ENCODE measurements at regions not wholly inside any gene's neighbourhood (a gene's known extent, or its start where the extent isn't known, plus 50 kb on each side); places are given as distances from the start of the nearest gene placed in this dataset.

- no TSS peak for BruUV-seq (replicated peaks)
- Histone ChIP-seq H2BK120ac (ENCODE audit: low read depth, low read length) (no peak overlapping the region), H3K18ac (ENCODE audit: low read depth, low read length) (no peak overlapping the region), H3K9ac (ENCODE audit: low read depth, low read length) (no peak overlapping the region), H2BK15ac (ENCODE audit: low read depth, low read length) (no peak overlapping the region), H3K4me3 (ENCODE audit: insufficient read depth, low read depth, low read length) (no peak overlapping the region), H4K5ac (ENCODE audit: low read depth, low read length) (no peak overlapping the region), H3K79me1 (ENCODE audit: low read depth in 1 of 2, low read length in 2 of 2) (no peaks in the 10 kb centered on the region), H2BK20ac (ENCODE audit: low read depth, low read length) (no peak overlapping the region), H2AK5ac (ENCODE audit: low read depth, low read length) (no peak overlapping the region), H2AFZ (replicated peaks; ENCODE audit: low read length, poor library complexity) (no peak overlapping the region), H3K9me1 (ENCODE audit: insufficient read depth, low read length) (no peaks in the 10 kb centered on the region), H2AK9ac (replicated peaks; ENCODE audit: low read depth, low read length, poor library complexity) (no peak overlapping the region), H3K9me3 (ENCODE audit: control insufficient read depth, insufficient read depth, low read length) (no peaks in the 10 kb centered on the region), H3K27me3 (ENCODE audit: control insufficient read depth, insufficient read depth, low read length) (no peaks in the 10 kb centered on the region), H3K4me2 (ENCODE audit: low read depth, low read length) (no peak overlapping the region), H3K27ac (ENCODE audit: insufficient read depth, low read length) (no peak overlapping the region), H4K8ac (ENCODE audit: low read depth in 2 of 2, low read length in 2 of 2) (no peak overlapping the region), H3K56ac (ENCODE audit: extremely low read depth, insufficient read depth, low read length) (no peak overlapping the region), H4K91ac (ENCODE audit: insufficient read depth, low read depth, low read length) (no peak overlapping the region), H3K4me1 (ENCODE audit: control insufficient read depth, insufficient read depth, low read length) (no peaks in the 10 kb centered on the region), H3K4ac (ENCODE audit: low read depth, low read length) (no peak overlapping the region), H3K14ac (replicated peaks; ENCODE audit: low read depth, low read length) (no peak overlapping the region), H3K36me3 (ENCODE audit: control insufficient read depth, insufficient read depth, low read length) (no peaks in the 10 kb centered on the region), H3K23ac (ENCODE audit: low read depth, low read length) (no peak overlapping the region), H4K20me1 (ENCODE audit: insufficient read depth, low read length) (no peaks in the 10 kb centered on the region), H2BK5ac (ENCODE audit: low read depth, low read length, poor library complexity, severe bottlenecking) (no peak overlapping the region)
- ChIA-PET CTCF (interaction anchor here (0.7 to 1.3 kb wide), 3 partner anchors 32 to 251 kb away, joined by 3 to 6 read pairs (median 3); no protein-coding TSS in a partner anchor), POLR2A (ENCODE audit: unreplicated experiment) (no interaction called here)
- ATAC-seq (ENCODE audit: low read depth) (peak; percentile 29; the same call in 1 of the 2 replicates), DNase-seq (peak; percentile 38)
- TF ChIP-seq RCOR1 (IDR thresholded peaks at IDR 0.05; ENCODE audit: insufficient replicate concordance, low read length) (no peak), CEBPB (IDR thresholded peaks at IDR 0.05; ENCODE audit: low read depth, low read length) (no peak), CHD1 (IDR thresholded peaks at IDR 0.05; ENCODE audit: low read depth, low read length) (no peak), CTCF (conservative IDR thresholded peaks at IDR 0.05; ENCODE audit: low read depth, low read length) (peak; percentile 54), SMC3 (IDR thresholded peaks at IDR 0.05; ENCODE audit: low read depth, low read length) (peak; percentile 61), RFX5 (IDR thresholded peaks at IDR 0.05; ENCODE audit: low read depth, low read length) (no peak), RAD21 (IDR thresholded peaks at IDR 0.05; ENCODE audit: low read length) (peak; percentile 55), MAZ (IDR thresholded peaks at IDR 0.05; ENCODE audit: borderline replicate concordance, low read depth, low read length) (no peak), FOS (IDR thresholded peaks at IDR 0.05; ENCODE audit: low read depth, low read length) (no peak)
- intact Hi-C loops (cut with micrococcal nuclease) (loop anchor here (1.0 to 2.0 kb wide), 4 partner anchors 251 to 826 kb away; no protein-coding TSS in a partner anchor), in situ Hi-C loops (cut with MboI; ENCODE audit: low sequenced_read_pairs) (loop anchor here (5.0 to 10.0 kb wide), 2 partner anchors 251 to 748 kb away; no protein-coding TSS in a partner anchor), dilution Hi-C loops (cut with HindIII; ENCODE audit: low sequenced_read_pairs, unreplicated experiment) (no loop called here)
- WGBS, 2 experiments (ENCODE audit: extremely low coverage in 2 of 2, insufficient read length in 1 of 2) = no CpG with 5 or more reads among the region's 3 CpGs
Observed at GRCh38 chr7:21256310-21256877, 171.5 kb upstream of the SP4 start.
